Type B pancreatic cell (in vitro differentiated cells): ENCODE measurements at regions not wholly inside any gene's neighbourhood (a gene's known extent, or its start where the extent isn't known, plus 50 kb on each side); places are given as distances from the start of the nearest gene placed in this dataset.

ENCODE experiments used
- DNase-seq: peaks from one replicate; pipeline ENCODE4 v3.0.0; 2021; ENCODE audit warnings: mixed read lengths; ENCODE audit not compliant: unreplicated experiment; ENCODE audit errors: extremely low spot score
- H3K27ac Mint-ChIP-seq: 2 replicates; pipeline ENCODE4 v1.8.0; 2021; ENCODE audit warnings: mild to moderate bottlenecking, mixed read lengths
- H3K27me3 Mint-ChIP-seq: 2 replicates; pipeline ENCODE4 v1.8.0; 2021; ENCODE audit warnings: mixed read lengths
- H3K36me3 Mint-ChIP-seq: 2 replicates; pipeline ENCODE4 v1.8.0; 2021; ENCODE audit warnings: mixed read lengths
- H3K4me1 Mint-ChIP-seq: one replicate; pipeline ENCODE4 v1.8.0; 2021; ENCODE audit warnings: mixed read lengths; ENCODE audit not compliant: unreplicated experiment
- H3K4me3 Mint-ChIP-seq: 2 replicates; pipeline ENCODE4 v1.8.0; 2021; ENCODE audit warnings: mild to moderate bottlenecking, mixed read lengths
- H3K9me3 Mint-ChIP-seq: 2 replicates; pipeline ENCODE4 v1.8.0; 2021; ENCODE audit warnings: mixed read lengths
- TF ChIP-seq, protein P1 (sequence below): fragments of 200-600 bp; sonication (generic); conservative IDR thresholded peaks from 2 replicates; pipeline ENCODE4 v1.5.0; 2021; ENCODE audit warnings: antibody characterized with exemption, mild to moderate bottlenecking

- Mint-ChIP-seq H3K9me3 (no peaks in the 10 kb centered on the region), H3K4me1 (peaks cover 27% of the 10 kb centered on the region), H3K36me3 (no peaks in the 10 kb centered on the region), H3K4me3 (no peak overlapping the region), H3K27ac (no peak overlapping the region), H3K27me3 (peaks cover 47% of the 10 kb centered on the region)
- TF ChIP-seq, protein P1, sequence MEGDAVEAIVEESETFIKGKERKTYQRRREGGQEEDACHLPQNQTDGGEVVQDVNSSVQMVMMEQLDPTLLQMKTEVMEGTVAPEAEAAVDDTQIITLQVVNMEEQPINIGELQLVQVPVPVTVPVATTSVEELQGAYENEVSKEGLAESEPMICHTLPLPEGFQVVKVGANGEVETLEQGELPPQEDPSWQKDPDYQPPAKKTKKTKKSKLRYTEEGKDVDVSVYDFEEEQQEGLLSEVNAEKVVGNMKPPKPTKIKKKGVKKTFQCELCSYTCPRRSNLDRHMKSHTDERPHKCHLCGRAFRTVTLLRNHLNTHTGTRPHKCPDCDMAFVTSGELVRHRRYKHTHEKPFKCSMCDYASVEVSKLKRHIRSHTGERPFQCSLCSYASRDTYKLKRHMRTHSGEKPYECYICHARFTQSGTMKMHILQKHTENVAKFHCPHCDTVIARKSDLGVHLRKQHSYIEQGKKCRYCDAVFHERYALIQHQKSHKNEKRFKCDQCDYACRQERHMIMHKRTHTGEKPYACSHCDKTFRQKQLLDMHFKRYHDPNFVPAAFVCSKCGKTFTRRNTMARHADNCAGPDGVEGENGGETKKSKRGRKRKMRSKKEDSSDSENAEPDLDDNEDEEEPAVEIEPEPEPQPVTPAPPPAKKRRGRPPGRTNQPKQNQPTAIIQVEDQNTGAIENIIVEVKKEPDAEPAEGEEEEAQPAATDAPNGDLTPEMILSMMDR: no peak
- DNase-seq: no peak
Measured at GRCh38 chr1:30815556-30815955, 58.0 kb upstream of the LAPTM5 start.

- Mint-ChIP-seq H3K9me3 (no peaks in the 10 kb centered on the region), H3K27ac (no peak overlapping the region), H3K36me3 (no peaks in the 10 kb centered on the region), H3K27me3 (peaks cover 50% of the 10 kb centered on the region), H3K4me3 (no peak overlapping the region), H3K4me1 (peaks cover 29% of the 10 kb centered on the region)
- TF ChIP-seq, protein P1: no peak
- no peak for DNase-seq
Measured at GRCh38 chr1:30814292-30814691, 56.7 kb upstream of the LAPTM5 start.

DNA sequence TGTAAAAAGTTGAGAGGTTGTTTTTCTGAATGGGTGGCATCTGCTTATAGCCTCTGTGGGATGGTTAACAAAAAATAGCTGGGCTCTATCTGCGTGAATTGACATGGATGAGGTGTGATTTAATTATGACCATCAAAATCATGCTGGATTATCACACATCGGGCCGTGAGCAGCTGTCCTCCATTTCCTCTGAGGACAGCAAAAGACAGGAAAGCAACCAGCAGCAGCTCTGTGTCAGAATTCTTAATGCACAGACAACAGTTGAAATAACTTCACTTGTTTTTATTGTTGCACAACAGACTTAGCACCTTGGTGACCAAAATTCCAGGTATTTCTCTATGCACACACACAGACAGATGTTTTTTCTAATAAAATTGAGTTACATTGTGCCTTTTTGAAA lies 54.5 kb upstream of the LAPTM5 start:
- H3K27ac Mint-ChIP-seq: no peak overlapping the region
- peaks cover 45% of the 10 kb centered on the region for H3K27me3 Mint-ChIP-seq
- no peaks in the 10 kb centered on the region for H3K9me3 Mint-ChIP-seq
- H3K4me1 Mint-ChIP-seq: peaks cover 38% of the 10 kb centered on the region
- no peak for DNase-seq
- no peak overlapping the region for H3K4me3 Mint-ChIP-seq
- no peaks in the 10 kb centered on the region for H3K36me3 Mint-ChIP-seq
- TF ChIP-seq, protein P1: no peak

GRCh38 chr1:30811187-30811586 lies 53.6 kb upstream of the LAPTM5 start:
- no peak overlapping the region for H3K4me3 Mint-ChIP-seq
- DNase-seq: no peak
- peaks cover 31% of the 10 kb centered on the region for H3K4me1 Mint-ChIP-seq
- H3K27me3 Mint-ChIP-seq: peaks cover 38% of the 10 kb centered on the region
- no peak overlapping the region for H3K27ac Mint-ChIP-seq
- H3K9me3 Mint-ChIP-seq: no peaks in the 10 kb centered on the region
- no peaks in the 10 kb centered on the region for H3K36me3 Mint-ChIP-seq
- TF ChIP-seq, protein P1: no peak

DNA sequence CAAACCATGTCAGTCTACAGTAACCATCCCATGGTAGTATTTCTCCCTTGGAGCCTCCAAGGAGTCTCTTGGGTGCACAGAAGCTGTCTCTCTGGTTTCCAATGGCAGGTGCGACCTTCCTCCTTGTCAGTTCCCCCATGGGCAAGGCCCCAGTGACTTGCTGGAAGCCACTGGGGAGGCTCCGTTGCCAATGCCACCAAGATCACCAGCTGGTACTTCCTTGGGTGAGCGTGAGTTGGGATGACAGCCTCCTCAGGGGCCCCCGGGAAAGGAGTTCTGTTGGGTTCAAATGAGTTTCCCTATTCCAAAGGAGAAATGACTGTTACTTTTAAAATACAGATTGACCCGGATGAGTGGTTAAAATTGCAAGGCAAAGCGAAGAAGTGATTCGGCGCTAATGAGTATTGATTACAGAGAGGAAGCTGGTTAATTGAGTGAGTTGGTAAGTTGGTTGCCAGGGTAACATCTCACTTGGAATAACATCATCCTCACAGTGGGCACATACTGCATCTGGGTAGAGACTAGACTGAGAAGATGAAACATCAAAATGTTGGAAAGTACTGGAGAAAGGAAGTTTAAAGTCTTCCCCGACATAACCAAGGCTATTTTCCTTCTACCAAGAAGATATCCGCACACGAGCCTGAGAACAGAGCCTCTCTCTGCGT lies 53.0 kb upstream of the LAPTM5 start:
- H3K4me3 Mint-ChIP-seq: no peak overlapping the region
- H3K9me3 Mint-ChIP-seq: no peaks in the 10 kb centered on the region
- peaks cover 41% of the 10 kb centered on the region for H3K27me3 Mint-ChIP-seq
- no peaks in the 10 kb centered on the region for H3K36me3 Mint-ChIP-seq
- TF ChIP-seq, protein P1: no peak
- peaks cover 37% of the 10 kb centered on the region for H3K4me1 Mint-ChIP-seq
- H3K27ac Mint-ChIP-seq: no peak overlapping the region
- DNase-seq: no peak
